ENCODE measurements at regions not wholly inside any gene's neighbourhood (a gene's known extent, or its start where the extent isn't known, plus 50 kb on each side); places are given as distances from the start of the nearest gene placed in this dataset.

DNA sequence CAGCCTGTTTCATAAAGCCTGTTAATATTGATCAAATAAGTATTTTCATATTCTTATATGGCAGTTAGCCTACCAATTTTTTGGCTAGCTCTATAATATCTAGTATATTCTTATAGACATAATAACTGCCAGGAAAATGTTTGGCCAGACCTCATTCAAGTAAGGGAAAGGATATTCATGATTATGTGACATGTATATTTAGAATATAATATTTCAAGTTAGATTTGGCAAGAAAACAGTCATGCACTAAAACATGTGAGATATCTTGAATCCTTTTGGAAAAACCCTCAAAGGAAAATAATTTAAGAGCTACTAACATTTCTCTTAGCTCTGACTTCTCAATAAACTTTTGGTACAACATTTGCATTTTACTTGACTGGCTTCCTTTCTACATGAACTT lies 694.1 kb downstream of the PLCL1 start:
- no peak for DNase-seq (ENCODE audit: low spot score)

DNA sequence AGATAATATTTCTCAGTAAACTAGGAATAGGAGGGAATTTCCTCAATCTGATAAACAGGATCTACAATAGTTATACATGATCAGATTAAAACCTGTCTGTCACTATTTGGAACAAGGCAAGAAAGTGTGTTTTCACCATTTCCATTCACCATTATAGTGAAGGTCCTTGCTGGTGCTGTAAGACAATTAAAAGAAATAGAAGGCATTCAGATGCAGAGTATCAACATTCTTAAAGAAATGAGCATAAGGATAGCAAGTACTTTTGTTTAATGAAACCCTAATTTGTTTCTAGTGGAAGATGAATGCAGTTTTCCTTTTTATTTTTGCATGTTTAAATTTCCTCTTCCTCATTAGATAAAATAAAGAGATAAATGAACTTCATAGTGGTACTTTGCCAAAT lies 693.7 kb downstream of the PLCL1 start:
- DNase-seq (ENCODE audit: low spot score), result no peak

DNA sequence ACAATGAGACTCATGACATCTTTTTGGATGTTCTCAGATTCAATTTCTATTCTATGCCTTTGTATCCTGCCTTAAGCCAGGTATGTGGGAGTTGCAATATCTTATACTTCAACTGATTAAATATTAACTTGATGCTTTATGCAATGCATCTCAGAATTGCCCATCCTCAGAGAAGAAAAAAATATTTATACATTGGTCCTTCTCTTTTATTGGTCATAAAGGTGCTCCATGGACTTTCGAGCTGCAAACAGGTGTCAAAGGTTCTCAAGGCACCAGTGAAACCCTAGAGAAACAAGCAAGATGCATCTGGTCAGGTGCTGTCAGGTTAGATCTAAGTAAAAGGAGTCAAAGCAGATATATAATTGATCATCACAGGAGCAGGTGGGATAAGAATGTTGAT lies 690.5 kb downstream of the PLCL1 start:
- no peak for DNase-seq (ENCODE audit: low spot score)

DNA sequence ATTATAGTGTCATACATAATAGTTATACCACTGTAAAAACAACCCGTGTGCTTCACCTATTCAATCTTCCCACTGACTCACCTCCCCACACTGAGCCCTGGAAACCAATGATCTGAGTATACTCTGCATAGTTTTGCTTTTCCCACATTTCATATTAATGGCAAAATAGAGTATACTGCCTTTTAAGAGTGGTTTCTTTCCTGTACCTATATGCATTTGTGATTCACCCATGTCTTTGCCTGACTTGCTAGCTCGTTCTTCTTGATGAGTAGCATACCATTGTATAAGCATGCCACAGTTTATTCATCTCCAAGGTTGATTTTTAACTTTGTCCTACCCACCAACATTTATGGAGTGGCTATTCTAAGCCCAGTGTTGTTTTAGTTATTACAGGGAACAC lies 686.4 kb downstream of the PLCL1 start:
- no peak for DNase-seq (ENCODE audit: low spot score)

DNA sequence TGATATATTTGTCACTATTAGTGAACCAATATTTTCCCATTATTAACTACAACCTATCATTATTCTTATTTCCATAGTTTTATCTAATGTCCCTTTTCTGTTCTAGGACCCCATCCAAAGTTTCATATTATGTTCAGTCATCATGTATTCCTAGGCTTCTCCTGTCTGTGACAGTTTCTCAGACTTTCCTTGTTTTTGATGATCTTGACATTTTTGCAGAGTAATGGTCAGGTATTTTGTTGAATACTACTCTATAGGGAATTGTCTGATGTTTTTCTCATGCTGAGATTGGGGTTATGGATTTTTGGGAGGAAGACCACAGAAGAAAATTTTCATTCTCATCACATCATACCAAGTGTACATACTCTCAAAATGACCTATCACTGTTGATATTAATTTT lies 684.6 kb downstream of the PLCL1 start:
- DNase-seq (ENCODE audit: low spot score), result no peak

DNA sequence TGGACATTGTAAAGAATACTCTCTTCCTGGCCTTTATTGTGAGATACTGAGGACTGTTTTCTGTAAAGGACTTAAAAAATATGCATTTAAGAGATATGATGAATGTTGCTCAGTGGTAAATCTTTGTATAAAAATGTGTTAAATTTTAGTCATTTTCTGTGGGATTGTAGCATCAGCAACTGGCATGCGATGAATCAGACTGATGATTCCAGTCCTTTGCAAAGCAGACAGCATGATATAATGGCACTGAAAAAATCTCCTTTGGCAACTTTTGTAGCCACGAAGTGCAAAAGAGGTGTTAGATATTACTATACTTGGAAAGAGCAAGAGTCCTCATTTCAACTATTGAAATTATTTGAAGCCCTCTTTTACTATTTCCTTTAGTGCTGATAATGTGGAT lies 678.7 kb downstream of the PLCL1 start:
- DNase-seq (ENCODE audit: low spot score), result no peak

DNA sequence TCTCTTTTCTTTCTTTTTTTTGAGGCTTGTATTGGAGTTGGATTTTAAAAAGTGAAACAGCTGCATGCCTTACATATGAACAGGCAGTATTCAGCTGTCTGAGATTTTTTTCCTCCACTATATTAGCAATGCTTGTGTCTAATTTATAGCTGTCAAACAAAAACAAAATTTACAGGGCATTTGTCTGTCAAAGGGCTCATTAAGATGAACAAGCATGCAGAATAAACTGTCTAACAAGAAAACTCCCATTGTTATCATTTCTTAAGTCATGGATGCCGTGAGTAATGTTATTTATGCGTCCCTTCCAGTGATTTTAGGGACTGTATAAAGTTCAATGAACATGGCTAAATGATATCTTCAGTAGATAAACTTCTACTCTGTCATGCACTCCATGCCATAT lies 674.7 kb downstream of the PLCL1 start:
- no peak for DNase-seq (ENCODE audit: low spot score)

DNA sequence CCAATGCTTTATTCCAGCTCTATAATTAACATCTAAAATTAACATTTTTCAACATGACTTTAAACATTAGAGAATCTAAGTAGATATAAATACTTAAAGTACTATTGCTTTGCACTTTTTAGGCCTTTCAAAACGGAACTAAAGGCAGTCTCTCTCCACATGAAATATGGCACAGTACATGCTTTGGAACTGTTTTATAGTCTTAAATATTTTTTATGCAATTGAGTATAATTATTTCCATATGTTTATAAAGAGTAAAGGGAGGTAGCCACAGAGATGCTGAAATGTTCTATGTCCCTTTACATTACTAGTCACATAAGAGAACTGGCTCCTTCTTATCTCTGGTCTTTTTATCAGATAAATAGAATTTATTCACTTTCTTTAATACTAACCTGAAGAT lies 674.0 kb downstream of the PLCL1 start:
- no peak for DNase-seq (ENCODE audit: low spot score)

DNA sequence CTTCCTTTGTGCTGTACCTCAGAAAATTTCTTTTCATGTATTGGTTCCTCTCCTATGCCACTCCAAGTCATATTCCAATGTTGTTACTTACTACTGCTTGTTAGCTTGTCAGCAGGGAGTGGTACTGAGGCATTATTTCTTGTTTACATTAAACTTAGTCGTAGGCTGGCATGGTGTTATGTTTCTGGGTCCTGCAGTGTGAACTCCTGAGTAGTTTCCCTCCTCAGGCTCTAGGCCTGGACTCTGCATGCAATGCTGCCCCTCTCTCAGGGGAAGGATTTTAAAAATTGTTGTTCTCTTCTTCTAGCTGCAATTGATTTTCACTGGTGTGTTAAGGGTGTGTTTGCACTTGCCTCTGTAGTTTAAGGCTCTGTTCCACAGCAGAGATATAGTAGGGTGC lies 671.6 kb downstream of the PLCL1 start:
- DNase-seq (ENCODE audit: low spot score), result no peak

DNA sequence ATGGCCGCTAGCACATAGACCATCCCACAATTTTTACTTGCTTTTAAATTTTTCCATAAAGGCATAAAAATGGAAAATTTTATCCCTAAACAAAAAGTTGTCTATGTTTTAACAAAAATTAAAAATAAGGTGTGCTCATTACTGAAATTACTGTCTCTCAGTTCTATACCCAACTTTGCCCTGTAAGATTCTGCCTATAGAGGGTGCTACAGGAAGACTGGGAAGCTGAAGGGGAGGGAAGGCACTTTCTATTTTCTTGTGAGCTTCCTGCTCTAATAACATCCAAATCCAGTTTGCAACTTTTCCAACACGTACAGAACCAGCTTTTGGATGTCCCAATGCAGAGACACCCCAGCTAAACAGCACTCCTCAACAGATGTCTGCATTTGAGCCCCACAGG lies 666.9 kb downstream of the PLCL1 start:
- DNase-seq (ENCODE audit: low spot score), result no peak

DNA sequence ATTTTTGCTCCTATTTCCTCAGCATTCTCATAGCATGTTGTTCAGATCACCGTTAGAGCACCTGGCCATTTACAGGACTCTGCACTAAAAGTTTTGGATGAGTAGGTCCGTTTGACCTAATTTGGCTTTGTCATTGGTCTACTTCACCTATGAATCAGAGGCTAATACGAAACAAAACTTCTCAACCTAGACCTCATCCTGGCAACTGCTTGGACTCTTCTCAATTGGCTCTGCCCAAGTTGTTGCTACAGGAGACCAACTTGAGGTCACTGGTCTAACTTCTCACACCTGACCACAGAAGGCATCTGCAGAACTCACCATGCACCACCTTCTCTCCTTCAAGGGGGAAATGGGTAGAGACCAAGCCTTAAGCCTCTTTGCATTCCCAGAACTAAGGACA lies 663.7 kb downstream of the PLCL1 start:
- DNase-seq (ENCODE audit: low spot score), result no peak

DNA sequence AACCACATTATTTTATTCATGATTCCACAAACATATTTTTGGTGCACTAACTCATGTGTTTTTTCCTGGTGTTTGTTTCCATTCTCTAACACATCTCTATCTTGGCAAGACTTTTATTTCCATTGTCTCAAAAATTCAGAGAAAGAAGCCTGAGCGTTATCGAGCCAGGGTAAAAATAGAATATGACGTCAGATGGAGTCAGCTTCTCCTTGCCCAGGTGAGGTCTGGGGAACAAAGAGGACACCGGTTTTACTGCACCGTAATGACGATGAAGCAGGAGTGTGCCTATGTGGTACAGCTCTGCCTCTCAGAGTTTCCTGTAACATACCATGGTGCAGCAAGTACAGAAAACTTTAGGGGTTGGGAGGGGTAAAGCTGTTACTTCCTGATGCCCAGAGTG lies 661.6 kb downstream of the PLCL1 start:
- DNase-seq (ENCODE audit: low spot score), result no peak

DNA sequence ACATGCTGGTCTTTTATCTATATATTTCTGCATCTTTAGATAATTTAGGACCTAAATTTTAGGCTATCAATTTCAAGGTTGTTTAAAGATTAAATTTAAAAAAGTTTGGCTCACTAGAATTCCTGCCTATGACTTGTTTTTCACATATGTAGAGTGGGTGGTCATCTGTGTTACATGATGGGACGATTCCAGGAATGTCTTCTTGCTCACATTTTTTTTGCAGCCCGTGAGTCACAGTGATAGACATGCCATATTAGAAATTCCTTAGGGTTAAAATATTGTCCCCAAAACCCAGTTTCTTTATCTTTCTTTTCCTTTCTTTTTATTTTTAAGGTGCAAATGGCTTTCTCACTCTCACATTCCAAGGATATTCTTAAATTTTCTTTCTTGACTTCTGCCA lies 652.0 kb downstream of the PLCL1 start:
- DNase-seq (ENCODE audit: low spot score), result no peak

DNA sequence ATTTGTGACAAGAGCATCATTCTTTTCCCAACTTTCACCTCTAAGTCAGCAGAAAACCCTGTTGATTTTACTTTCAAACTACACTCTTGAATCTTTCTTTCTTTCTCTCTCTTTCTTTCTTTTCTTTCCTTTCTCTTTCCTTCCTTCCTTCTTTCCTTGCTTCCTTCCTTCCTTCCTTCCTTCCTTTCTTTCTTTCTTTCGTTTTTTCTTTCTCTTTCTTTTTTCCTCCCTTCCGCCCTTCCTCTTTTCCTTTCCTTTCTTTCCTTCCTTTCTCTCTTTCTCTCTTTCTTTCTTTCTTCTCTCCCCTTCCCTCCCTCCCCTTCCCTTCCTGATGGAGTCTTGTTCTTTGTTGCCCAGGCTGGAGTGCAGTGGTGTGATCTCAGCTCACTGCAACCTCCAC lies 649.5 kb downstream of the PLCL1 start:
- DNase-seq (ENCODE audit: low spot score), result no peak

DNA sequence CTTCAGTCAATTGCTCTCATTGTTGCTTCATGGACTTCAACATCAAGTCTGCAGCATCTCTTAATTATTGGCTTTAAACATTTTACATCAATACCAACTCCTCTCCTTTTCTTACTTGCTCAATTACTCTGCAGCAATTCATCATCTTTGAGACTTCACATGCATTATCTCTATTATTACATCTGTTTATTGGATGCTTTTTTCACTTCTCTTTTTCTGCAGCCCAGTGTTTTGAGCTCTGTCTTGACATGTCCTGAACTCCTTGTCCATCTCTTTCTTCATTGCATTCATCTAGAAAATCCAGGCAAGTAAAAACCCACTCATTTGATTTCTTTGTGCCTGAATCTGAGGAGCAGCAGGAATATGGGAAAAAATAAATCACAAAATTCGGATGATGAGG lies 647.9 kb downstream of the PLCL1 start:
- no peak for DNase-seq (ENCODE audit: low spot score)

DNA sequence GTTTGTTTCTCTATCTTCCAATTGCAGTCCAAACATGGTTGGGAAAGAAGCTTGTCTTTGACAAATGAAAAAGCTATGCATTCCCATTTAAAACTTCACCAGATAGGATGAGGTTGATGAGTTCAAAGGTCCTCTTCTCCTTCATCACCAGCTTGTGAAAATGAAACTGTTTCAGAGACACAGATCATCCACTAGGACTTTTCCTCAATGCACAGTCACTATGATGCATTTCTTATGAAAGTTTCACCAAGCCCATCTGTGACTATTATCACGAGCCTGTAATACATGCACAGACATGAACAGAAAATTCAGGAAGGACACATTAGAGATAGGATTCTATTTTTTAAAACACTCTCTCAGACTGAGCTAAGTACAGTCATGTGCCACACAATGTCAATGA lies 644.4 kb downstream of the PLCL1 start:
- no peak for DNase-seq (ENCODE audit: low spot score)

DNA sequence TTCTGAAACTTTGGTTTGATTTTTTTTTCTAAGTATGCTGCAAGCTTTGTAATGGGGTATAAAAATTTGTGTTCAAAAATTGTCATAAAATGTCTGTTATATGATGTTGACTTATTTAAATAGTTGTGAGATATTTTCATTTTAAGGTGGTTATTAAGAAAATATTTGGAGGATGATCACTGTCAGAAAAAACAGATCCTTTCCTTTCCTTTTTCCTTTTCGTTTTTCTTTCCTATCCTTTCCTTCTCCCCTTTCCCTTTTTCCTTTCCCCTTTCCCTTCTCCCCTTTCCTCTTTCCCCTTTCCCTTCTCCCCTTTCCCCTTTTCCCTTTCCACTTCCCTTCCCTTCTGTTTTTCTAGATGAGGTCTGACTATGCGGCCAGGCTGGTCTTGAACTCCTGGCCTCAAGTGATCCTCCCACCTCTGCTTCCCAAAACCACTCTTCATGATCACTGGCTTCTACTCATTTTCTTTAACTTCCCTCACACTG lies 640.5 kb downstream of the PLCL1 start:
- no peak for DNase-seq (ENCODE audit: low spot score)

DNA sequence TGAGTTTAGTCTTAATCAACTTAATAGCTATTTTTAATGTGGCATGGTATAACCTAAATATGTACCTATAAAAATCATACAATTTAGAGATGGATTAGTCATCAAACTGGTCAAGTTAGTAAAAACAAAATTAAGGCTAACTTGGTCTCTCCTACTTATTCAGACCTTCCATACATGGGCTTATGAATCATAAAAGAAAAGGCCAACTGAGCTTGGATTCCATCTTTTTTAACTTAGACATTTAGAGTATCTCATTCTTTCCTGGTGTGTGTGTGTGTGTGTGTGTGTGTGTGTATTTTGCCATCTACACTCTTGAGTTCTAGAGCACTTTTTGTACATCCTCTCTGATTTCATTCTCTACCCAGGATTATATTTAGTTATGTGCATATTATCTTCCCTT lies 637.5 kb downstream of the PLCL1 start:
- no peak for DNase-seq (ENCODE audit: low spot score)

DNA sequence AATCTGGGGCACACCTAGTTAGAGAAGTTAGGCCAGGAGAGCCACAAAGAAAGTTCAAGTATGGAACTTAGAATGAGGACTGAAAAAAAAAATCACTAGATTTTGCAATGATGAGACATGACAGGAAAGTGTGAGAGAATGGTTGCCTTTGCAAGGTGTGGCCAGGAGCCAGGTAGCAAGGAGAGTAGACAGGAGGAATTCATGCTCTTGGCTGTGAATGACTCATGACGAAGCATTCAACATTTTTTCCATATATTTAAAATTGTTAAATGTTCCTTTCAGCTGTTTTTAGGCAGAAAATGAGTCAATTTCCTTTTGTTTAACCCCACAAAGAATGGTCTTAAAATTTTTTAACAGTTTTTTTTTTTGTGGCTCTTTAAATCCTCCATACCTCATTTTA lies 636.9 kb downstream of the PLCL1 start:
- DNase-seq (ENCODE audit: low spot score), result no peak

DNA sequence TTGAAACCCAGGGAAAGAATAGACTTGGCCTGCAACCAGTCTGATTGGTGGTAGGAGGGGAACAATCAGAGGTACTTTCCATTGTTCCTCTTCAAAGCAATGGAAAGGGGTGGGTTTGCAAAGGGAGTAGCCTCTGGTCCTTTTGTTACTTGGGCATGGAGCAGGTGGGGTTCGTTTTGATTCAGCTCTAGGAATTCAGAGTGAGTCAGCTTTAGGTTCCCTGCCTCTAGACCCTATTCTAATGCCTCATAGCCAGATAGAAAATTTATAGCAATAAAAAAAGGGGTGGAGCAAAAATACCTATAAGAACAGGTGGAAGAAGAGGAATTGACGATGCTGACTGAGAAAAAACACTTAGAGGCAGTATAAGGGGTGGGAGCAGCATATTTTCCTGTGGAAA lies 636.4 kb downstream of the PLCL1 start:
- DNase-seq (ENCODE audit: low spot score), result no peak

DNA sequence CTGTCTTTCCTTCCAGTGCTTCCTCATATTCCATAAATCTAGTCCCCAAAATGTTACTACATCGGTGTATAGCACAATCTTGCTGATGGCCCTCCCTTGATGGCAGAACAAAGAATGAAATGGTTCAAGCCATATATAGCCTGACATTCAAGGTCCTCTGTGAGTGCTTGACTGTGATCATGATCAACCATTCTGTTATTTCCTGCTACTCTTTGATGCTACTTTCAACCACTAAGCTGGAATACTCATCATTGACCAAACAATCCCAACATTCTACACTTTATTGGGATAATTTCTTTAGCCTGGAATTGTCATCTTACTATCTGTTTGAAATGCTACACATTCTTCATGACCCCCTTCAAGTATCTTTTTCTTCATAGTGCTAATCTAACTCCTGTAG lies 633.9 kb downstream of the PLCL1 start:
- no peak for DNase-seq (ENCODE audit: low spot score)

DNA sequence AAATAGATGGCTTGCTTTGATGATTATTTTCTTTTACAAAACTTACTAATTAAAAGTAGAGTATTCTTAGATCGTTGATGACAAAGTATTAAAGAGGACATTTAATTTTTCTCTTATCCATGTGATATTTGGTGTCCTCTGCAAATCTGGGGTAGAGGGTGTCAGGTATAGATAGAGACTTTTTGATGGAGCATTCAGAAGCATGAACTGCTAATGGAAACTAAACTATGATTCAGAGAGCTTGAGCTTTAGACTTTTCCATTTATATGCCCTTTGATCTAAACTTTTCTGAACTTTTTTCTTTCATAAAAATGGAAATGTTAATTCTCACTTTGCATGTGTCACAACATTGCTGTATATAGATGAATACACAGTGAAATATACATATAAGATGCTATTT lies 619.7 kb downstream of the PLCL1 start:
- no peak for DNase-seq (ENCODE audit: low spot score)

DNA sequence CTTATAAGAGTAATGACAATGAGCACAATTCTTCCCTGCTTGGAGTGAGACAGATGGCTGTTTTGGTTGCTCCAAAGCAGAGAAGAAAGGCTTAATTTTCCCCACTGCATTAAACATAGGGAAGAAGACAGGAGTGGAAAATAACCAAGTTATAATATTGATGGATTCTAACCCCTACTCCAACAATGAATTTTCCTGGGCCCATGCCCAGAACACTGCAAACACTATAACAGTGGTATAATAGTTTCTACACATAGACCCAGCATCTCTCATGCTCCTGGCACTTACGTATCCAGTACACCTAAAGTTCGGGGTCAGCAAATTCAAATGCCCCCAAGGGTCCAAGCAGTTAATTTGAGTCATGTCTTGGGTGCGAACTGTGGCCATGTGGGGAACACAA lies 613.4 kb downstream of the PLCL1 start:
- DNase-seq (ENCODE audit: low spot score), result no peak

DNA sequence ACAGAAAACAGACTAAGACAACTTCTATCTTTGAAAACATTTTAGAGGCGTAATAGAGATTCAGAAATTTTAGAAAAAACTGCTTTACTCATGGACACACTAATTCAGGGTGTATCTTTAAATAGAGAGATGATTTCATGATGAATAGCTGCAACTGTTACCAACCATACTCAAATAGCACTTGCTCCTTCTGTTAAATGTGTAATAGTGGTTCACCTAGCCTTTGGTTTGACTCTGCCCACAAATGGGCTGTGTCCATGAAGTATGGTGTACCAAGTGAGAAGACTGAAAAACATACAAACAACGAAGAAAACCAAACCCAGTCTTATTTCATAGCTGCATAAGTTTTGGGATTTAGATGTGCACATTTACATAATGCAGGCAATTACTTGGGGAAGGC lies 610.6 kb downstream of the PLCL1 start:
- no peak for DNase-seq (ENCODE audit: low spot score)

DNA sequence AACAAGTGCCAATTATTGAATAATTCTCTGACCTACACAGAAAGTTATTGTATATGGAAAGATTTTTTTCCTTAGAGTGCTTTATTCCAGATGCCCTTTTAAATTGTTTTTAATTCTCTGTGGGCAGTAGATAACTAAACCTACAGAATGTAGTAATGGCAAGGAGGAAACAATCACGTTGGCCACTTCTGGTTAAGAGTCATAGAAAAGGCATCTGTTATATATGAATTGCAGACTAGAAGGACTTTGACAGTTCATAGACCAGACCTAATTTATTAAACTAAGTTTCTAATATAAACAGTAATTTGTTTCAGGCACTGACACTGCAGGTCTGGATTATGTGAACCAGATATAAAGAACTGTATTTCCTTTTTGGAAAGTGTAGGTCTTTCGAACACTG lies 607.5 kb downstream of the PLCL1 start:
- no peak for DNase-seq (ENCODE audit: low spot score)

All from kidney capillary endothelial cell (primary cell).